Skin epidermis (tissue), 12 donors: ENCODE measurements at regions not wholly inside any gene's neighbourhood (a gene's known extent, or its start where the extent isn't known, plus 50 kb on each side); places are given as distances from the start of the nearest gene placed in this dataset.
"Not testable (repeated sequence)": the region's sequence is repeated elsewhere in the genome, so short reads cannot be mapped to it uniquely, and the experiment has no call there.

ENCODE experiments used
- H3K27ac ChIP-seq, 21 experiments: fragments of 200-600 bp; sonication (generic) in 11 of 21; one replicate each; pipeline ENCODE4 v1.5.0; 2020; ENCODE audit warnings: mild to moderate bottlenecking in 3 of 21, inconsistent platforms in 2 of 21, moderate library complexity in 2 of 21
- H3K4me3 ChIP-seq, 7 experiments: fragments of 200-600 bp; sonication (generic) in 2 of 7; one replicate each; pipeline ENCODE4 v1.5.0; 2020; ENCODE audit warnings: inconsistent platforms in 2 of 7, mild to moderate bottlenecking in 2 of 7, moderate library complexity in 1 of 7

GRCh38 chr1:182205351-182206022 is 144.0 kb upstream of the ZNF648 start:
- Histone ChIP-seq H3K4me3 (no peak overlapping the region), H3K27ac (peak overlapping the region in 4 of 21 experiments; percentile 8 to 73 (median 64))

- no peak overlapping the region for H3K4me3 ChIP-seq
Measured at GRCh38 chr1:182203191-182203875, 141.8 kb upstream of the ZNF648 start.

GRCh38 chr1:182201490-182201889 is 140.0 kb upstream of the ZNF648 start:
- H3K27ac ChIP-seq, H3K4me3 ChIP-seq: not testable (repeated sequence)

More at GRCh38 chr1:182203191-182203875, 141.8 kb upstream of the ZNF648 start:
- H3K27ac ChIP-seq = no peak overlapping the region

- H3K4me3 ChIP-seq = no peak overlapping the region
- no peak overlapping the region for H3K27ac ChIP-seq
Measured at GRCh38 chr1:182200025-182200812, 138.7 kb upstream of the ZNF648 start.

- Histone ChIP-seq H3K4me3 (no peak overlapping the region), H3K27ac (peak overlapping the region in 3 of 21 experiments; percentile 1 to 36 (median 8))
Measured at GRCh38 chr1:182198006-182198605, 136.6 kb upstream of the ZNF648 start.

- Histone ChIP-seq H3K27ac (peak overlapping the region in 4 of 21 experiments; percentile 16 to 50 (median 38)), H3K4me3 (no peak overlapping the region)
Measured at GRCh38 chr1:182196897-182197870, 135.7 kb upstream of the ZNF648 start.

GRCh38 chr1:182195733-182196132 is 134.2 kb upstream of the ZNF648 start:
- Histone ChIP-seq H3K4me3 (no peak overlapping the region), H3K27ac (no peak overlapping the region)

GRCh38 chr1:182193908-182194550 is 132.5 kb upstream of the ZNF648 start:
- Histone ChIP-seq H3K27ac (peak overlapping the region in 1 of 21 experiments; percentile 4), H3K4me3 (no peak overlapping the region)

- H3K27ac ChIP-seq = no peak overlapping the region
- H3K4me3 ChIP-seq = no peak overlapping the region
Measured at GRCh38 chr1:182192966-182193365, 131.5 kb upstream of the ZNF648 start.

- H3K27ac ChIP-seq = no peak overlapping the region
- H3K4me3 ChIP-seq = no peak overlapping the region
Measured at GRCh38 chr1:182192215-182192614, 130.7 kb upstream of the ZNF648 start.

- H3K27ac ChIP-seq = no peak overlapping the region
- no peak overlapping the region for H3K4me3 ChIP-seq
Measured at GRCh38 chr1:182191381-182192115, 130.0 kb upstream of the ZNF648 start.

GRCh38 chr1:182189535-182190066 is 128.1 kb upstream of the ZNF648 start:
- H3K4me3 ChIP-seq = no peak overlapping the region
- H3K27ac ChIP-seq = no peak overlapping the region

GRCh38 chr1:182186757-182187146 is 125.2 kb upstream of the ZNF648 start:
- peak overlapping the region in 1 of 21 experiments; percentile 46 for H3K27ac ChIP-seq
- H3K4me3 ChIP-seq = no peak overlapping the region

- no peak overlapping the region for H3K4me3 ChIP-seq
- H3K27ac ChIP-seq = peak overlapping the region in 2 of 21 experiments; percentile 46 to 57
Measured at GRCh38 chr1:182185842-182186756, 124.6 kb upstream of the ZNF648 start.

GRCh38 chr1:182185136-182185535 is 123.6 kb upstream of the ZNF648 start:
- H3K4me3 ChIP-seq = no peak overlapping the region
- peak overlapping the region in 1 of 21 experiments; percentile 57 for H3K27ac ChIP-seq

- no peak overlapping the region for H3K4me3 ChIP-seq
- H3K27ac ChIP-seq = no peak overlapping the region
Measured at GRCh38 chr1:182183606-182184005, 122.1 kb upstream of the ZNF648 start.
